Neuron (in vitro differentiated cells): ENCODE measurements at regions not wholly inside any gene's neighbourhood (a gene's known extent, or its start where the extent isn't known, plus 50 kb on each side); places are given as distances from the start of the nearest gene placed in this dataset.
"Not testable (repeated sequence)": the region's sequence is repeated elsewhere in the genome, so short reads cannot be mapped to it uniquely, and the experiment has no call there.

Experiments used
- H2AFZ ChIP-seq: one replicate; pipeline ENCODE4 v1.6.1; 2013; ENCODE audit warnings: low read depth, mild to moderate bottlenecking, inconsistent platforms, low read length, moderate library complexity
- H3K27me3 ChIP-seq: one replicate; pipeline ENCODE4 v1.6.1; 2013; ENCODE audit warnings: low read length; ENCODE audit not compliant: insufficient read depth
- H3K36me3 ChIP-seq: one replicate; pipeline ENCODE4 v1.6.1; 2013; ENCODE audit warnings: low read length; ENCODE audit not compliant: insufficient read depth
- H3K4me1 ChIP-seq: one replicate; pipeline ENCODE4 v1.6.1; 2013; ENCODE audit warnings: low read length; ENCODE audit not compliant: insufficient read depth
- H3K4me3 ChIP-seq: 2 replicates; pipeline ENCODE4 v1.5.1; 2013; ENCODE audit warnings: mild to moderate bottlenecking, low read length, moderate library complexity
- H3K9me3 ChIP-seq: one replicate; pipeline ENCODE4 v1.6.1; 2013; ENCODE audit warnings: low read length

GRCh38 chr9:27683181-27683580 lies 109.9 kb upstream of the C9orf72 start:
- H3K27me3 ChIP-seq, result no peaks in the 10 kb centered on the region
- H3K4me1 ChIP-seq, result no peaks in the 10 kb centered on the region
- no peak overlapping the region for H2AFZ ChIP-seq
- H3K4me3 ChIP-seq, result no peak overlapping the region
- no peaks in the 10 kb centered on the region for H3K36me3 ChIP-seq
- H3K9me3 ChIP-seq, result no peaks in the 10 kb centered on the region

GRCh38 chr9:27688954-27689353 lies 115.7 kb upstream of the C9orf72 start:
- Histone ChIP-seq H2AFZ (no peak overlapping the region), H3K36me3 (no peaks in the 10 kb centered on the region), H3K4me3 (no peak overlapping the region), H3K9me3 (no peaks in the 10 kb centered on the region), H3K4me1 (no peaks in the 10 kb centered on the region), H3K27me3 (no peaks in the 10 kb centered on the region)

- H3K27me3 ChIP-seq, H2AFZ ChIP-seq, H3K4me3 ChIP-seq: not testable (repeated sequence)
Observed at GRCh38 chr9:27690816-27691215, 117.5 kb upstream of the C9orf72 start.

GRCh38 chr9:27699621-27700020 lies 126.3 kb upstream of the C9orf72 start:
- Histone ChIP-seq H3K4me3 (no peak overlapping the region), H3K36me3 (no peaks in the 10 kb centered on the region), H3K27me3 (no peaks in the 10 kb centered on the region), H3K4me1 (no peaks in the 10 kb centered on the region), H2AFZ (no peak overlapping the region), H3K9me3 (no peaks in the 10 kb centered on the region)

More at GRCh38 chr9:27690816-27691215, 117.5 kb upstream of the C9orf72 start:
- not testable (repeated sequence) for H3K9me3 ChIP-seq, H3K4me1 ChIP-seq, H3K36me3 ChIP-seq

GRCh38 chr9:27701016-27701415 lies 127.7 kb upstream of the C9orf72 start:
- H2AFZ ChIP-seq, result no peak overlapping the region

GRCh38 chr9:27701587-27701986 lies 128.3 kb upstream of the C9orf72 start:
- H3K9me3 ChIP-seq, result no peaks in the 10 kb centered on the region
- H3K36me3 ChIP-seq, result no peaks in the 10 kb centered on the region
- no peak overlapping the region for H2AFZ ChIP-seq
- H3K4me1 ChIP-seq, result no peaks in the 10 kb centered on the region
- no peak overlapping the region for H3K4me3 ChIP-seq
- no peaks in the 10 kb centered on the region for H3K27me3 ChIP-seq

More at GRCh38 chr9:27701016-27701415, 127.7 kb upstream of the C9orf72 start:
- Histone ChIP-seq H3K27me3 (no peaks in the 10 kb centered on the region), H3K4me1 (no peaks in the 10 kb centered on the region), H3K36me3 (no peaks in the 10 kb centered on the region), H3K4me3 (no peak overlapping the region), H3K9me3 (no peaks in the 10 kb centered on the region)

- H3K27me3 ChIP-seq, result no peaks in the 10 kb centered on the region
- no peaks in the 10 kb centered on the region for H3K4me1 ChIP-seq
- no peak overlapping the region for H3K4me3 ChIP-seq
- H3K36me3 ChIP-seq, result no peaks in the 10 kb centered on the region
- H3K9me3 ChIP-seq, result no peaks in the 10 kb centered on the region
- H2AFZ ChIP-seq, result no peak overlapping the region
Observed at GRCh38 chr9:27703216-27703980, 130.1 kb upstream of the C9orf72 start.

GRCh38 chr9:27711241-27711640 lies 138.0 kb upstream of the C9orf72 start:
- Histone ChIP-seq H3K27me3 (no peaks in the 10 kb centered on the region), H3K4me1 (no peaks in the 10 kb centered on the region), H3K9me3 (no peaks in the 10 kb centered on the region), H3K4me3 (no peak overlapping the region), H3K36me3 (no peaks in the 10 kb centered on the region), H2AFZ (no peak overlapping the region)

GRCh38 chr9:27712806-27713205 lies 139.5 kb upstream of the C9orf72 start:
- H2AFZ ChIP-seq, result no peak overlapping the region
- no peaks in the 10 kb centered on the region for H3K9me3 ChIP-seq
- H3K4me1 ChIP-seq, result no peaks in the 10 kb centered on the region
- no peaks in the 10 kb centered on the region for H3K36me3 ChIP-seq
- no peak overlapping the region for H3K4me3 ChIP-seq
- H3K27me3 ChIP-seq, result no peaks in the 10 kb centered on the region

GRCh38 chr9:27714388-27714787 lies 141.1 kb upstream of the C9orf72 start:
- H3K4me1 ChIP-seq, result no peaks in the 10 kb centered on the region
- no peaks in the 10 kb centered on the region for H3K9me3 ChIP-seq
- H3K27me3 ChIP-seq, result no peaks in the 10 kb centered on the region
- no peak overlapping the region for H2AFZ ChIP-seq
- no peaks in the 10 kb centered on the region for H3K36me3 ChIP-seq
- no peak overlapping the region for H3K4me3 ChIP-seq

GRCh38 chr9:27715651-27716050 lies 142.4 kb upstream of the C9orf72 start:
- no peak overlapping the region for H3K4me3 ChIP-seq
- H3K27me3 ChIP-seq, result no peaks in the 10 kb centered on the region
- H3K4me1 ChIP-seq, result no peaks in the 10 kb centered on the region
- H3K9me3 ChIP-seq, result no peaks in the 10 kb centered on the region
- no peaks in the 10 kb centered on the region for H3K36me3 ChIP-seq
- no peak overlapping the region for H2AFZ ChIP-seq

- H3K4me1 ChIP-seq, result peaks cover 23% of the 10 kb centered on the region
- no peak overlapping the region for H3K4me3 ChIP-seq
- H3K36me3 ChIP-seq, result no peaks in the 10 kb centered on the region
- no peaks in the 10 kb centered on the region for H3K9me3 ChIP-seq
- no peaks in the 10 kb centered on the region for H3K27me3 ChIP-seq
- H2AFZ ChIP-seq, result no peak overlapping the region
Observed at GRCh38 chr9:27717991-27718390, 144.7 kb upstream of the C9orf72 start.

- Histone ChIP-seq H3K4me1 (peaks cover 24% of the 10 kb centered on the region), H2AFZ (no peak overlapping the region), H3K36me3 (no peaks in the 10 kb centered on the region), H3K27me3 (no peaks in the 10 kb centered on the region), H3K9me3 (no peaks in the 10 kb centered on the region), H3K4me3 (no peak overlapping the region)
Observed at GRCh38 chr9:27719711-27720110, 146.4 kb upstream of the C9orf72 start.

GRCh38 chr9:27722866-27723265 lies 149.6 kb upstream of the C9orf72 start:
- Histone ChIP-seq H3K27me3 (no peaks in the 10 kb centered on the region), H3K36me3 (no peaks in the 10 kb centered on the region), H3K4me3 (no peak overlapping the region), H3K9me3 (no peaks in the 10 kb centered on the region), H3K4me1 (peaks cover 31% of the 10 kb centered on the region), H2AFZ (no peak overlapping the region)
